ENCODE measurements at regions not wholly inside any gene's neighbourhood (a gene's known extent, or its start where the extent isn't known, plus 50 kb on each side); places are given as distances from the start of the nearest gene placed in this dataset.

DNA sequence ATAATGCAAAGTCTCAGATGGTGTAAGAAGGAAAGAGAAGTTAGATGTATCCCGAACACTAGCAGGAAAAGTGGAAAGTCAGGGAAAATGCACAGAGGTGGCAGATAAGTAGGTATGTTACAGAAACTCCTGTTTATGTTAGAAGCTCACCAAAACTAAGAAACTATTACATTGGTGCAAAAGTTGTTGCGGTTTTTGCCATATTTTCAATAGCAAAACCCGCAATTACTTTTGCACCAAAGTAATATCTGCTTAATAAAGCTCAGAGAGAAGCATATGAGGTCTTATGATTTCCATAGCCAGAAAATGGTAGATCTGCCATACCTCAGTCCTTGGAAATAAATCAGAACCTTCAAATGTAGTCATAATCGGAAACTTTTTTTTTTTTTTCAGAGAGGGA, 1035.6 kb downstream of the PCDH7 start:
- TF ChIP-seq, protein P1, sequence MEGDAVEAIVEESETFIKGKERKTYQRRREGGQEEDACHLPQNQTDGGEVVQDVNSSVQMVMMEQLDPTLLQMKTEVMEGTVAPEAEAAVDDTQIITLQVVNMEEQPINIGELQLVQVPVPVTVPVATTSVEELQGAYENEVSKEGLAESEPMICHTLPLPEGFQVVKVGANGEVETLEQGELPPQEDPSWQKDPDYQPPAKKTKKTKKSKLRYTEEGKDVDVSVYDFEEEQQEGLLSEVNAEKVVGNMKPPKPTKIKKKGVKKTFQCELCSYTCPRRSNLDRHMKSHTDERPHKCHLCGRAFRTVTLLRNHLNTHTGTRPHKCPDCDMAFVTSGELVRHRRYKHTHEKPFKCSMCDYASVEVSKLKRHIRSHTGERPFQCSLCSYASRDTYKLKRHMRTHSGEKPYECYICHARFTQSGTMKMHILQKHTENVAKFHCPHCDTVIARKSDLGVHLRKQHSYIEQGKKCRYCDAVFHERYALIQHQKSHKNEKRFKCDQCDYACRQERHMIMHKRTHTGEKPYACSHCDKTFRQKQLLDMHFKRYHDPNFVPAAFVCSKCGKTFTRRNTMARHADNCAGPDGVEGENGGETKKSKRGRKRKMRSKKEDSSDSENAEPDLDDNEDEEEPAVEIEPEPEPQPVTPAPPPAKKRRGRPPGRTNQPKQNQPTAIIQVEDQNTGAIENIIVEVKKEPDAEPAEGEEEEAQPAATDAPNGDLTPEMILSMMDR (conservative IDR thresholded peaks at IDR 0.05; ENCODE audit: low read depth, low read length) = no peak
- TF ChIP-seq EZH2 (IDR thresholded peaks at IDR 0.05; ENCODE audit: low read length, unreplicated experiment) = no peak
- no peak for TF ChIP-seq EZH2phosphoT487 (IDR thresholded peaks at IDR 0.05; ENCODE audit: borderline replicate concordance, low read length)
